ENCODE measurements at regions not wholly inside any gene's neighbourhood (a gene's known extent, or its start where the extent isn't known, plus 50 kb on each side); places are given as distances from the start of the nearest gene placed in this dataset.
"Not testable (repeated sequence)": the region's sequence is repeated elsewhere in the genome, so short reads cannot be mapped to it uniquely, and the experiment has no call there.

DNA sequence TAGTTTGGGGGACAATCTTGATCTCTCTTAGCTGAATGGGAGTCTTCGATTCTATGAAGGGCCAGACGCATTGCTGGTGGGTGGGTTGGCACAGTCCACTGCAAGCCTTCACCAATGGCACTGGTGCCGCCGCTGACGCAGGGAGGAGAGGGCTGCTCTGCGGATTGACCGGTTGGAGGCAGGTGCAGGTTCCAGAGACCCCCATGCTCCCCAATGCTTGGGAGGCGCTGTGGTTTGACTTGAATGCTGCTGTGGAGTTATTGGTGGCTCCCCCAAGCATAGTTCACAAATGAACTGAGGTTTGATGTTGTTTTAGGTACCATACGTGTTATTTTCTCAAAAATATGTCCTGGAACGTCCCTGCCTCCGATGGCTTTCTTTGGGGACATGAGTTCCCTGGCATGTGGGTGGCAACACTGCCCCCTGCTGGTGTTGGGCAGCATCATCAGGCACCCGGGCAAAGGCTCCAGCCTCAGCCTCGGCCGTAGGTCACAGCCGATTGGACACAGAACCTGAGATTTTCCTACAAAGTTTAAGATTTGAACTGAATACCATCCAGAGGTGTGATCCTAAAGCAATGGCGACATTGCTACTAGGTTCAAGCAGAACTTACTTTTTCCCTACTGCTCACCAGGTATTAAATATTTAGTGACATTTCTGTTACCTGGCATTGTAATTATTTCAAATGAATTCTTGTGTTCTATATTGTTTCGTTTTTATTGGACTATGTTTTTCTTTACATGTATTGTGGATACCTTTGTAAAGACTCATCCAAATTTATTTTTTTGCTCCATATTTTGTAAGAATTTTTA lies 95.5 kb downstream of the ANKRD10 start:
- no peaks in the 10 kb centered on the region for H3K36me3 Mint-ChIP-seq (ENCODE audit: low read depth)
- peaks cover 7% of the 10 kb centered on the region for H3K27me3 Mint-ChIP-seq (ENCODE audit: insufficient read depth)
- TF ChIP-seq, protein P1, sequence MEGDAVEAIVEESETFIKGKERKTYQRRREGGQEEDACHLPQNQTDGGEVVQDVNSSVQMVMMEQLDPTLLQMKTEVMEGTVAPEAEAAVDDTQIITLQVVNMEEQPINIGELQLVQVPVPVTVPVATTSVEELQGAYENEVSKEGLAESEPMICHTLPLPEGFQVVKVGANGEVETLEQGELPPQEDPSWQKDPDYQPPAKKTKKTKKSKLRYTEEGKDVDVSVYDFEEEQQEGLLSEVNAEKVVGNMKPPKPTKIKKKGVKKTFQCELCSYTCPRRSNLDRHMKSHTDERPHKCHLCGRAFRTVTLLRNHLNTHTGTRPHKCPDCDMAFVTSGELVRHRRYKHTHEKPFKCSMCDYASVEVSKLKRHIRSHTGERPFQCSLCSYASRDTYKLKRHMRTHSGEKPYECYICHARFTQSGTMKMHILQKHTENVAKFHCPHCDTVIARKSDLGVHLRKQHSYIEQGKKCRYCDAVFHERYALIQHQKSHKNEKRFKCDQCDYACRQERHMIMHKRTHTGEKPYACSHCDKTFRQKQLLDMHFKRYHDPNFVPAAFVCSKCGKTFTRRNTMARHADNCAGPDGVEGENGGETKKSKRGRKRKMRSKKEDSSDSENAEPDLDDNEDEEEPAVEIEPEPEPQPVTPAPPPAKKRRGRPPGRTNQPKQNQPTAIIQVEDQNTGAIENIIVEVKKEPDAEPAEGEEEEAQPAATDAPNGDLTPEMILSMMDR (IDR thresholded peaks at IDR 0.05) = peak; percentile 100
- peak; percentile 50 for DNase-seq
- H3K27ac Mint-ChIP-seq = no peak overlapping the region
- no peaks in the 10 kb centered on the region for H3K9me3 Mint-ChIP-seq
- peaks cover 7% of the 10 kb centered on the region for H3K4me1 Mint-ChIP-seq (ENCODE audit: low read depth)
- peak overlapping the region; percentile 24; the same call in 1 of the 2 replicates for H3K4me3 Mint-ChIP-seq

GRCh38 chr13:110820322-110820721 lies 94.5 kb downstream of the ANKRD10 start:
- H3K4me1 Mint-ChIP-seq (ENCODE audit: low read depth) = peaks cover 7% of the 10 kb centered on the region
- no peaks in the 10 kb centered on the region for H3K9me3 Mint-ChIP-seq
- H3K27me3 Mint-ChIP-seq (ENCODE audit: insufficient read depth) = peaks cover 5% of the 10 kb centered on the region
- H3K36me3 Mint-ChIP-seq (ENCODE audit: low read depth) = no peaks in the 10 kb centered on the region
- DNase-seq = no peak
- H3K4me3 Mint-ChIP-seq = no peak overlapping the region
- TF ChIP-seq, protein P1 (IDR thresholded peaks at IDR 0.05) = no peak
- H3K27ac Mint-ChIP-seq = no peak overlapping the region

- H3K27ac Mint-ChIP-seq; H3K36me3 Mint-ChIP-seq (ENCODE audit: low read depth); H3K9me3 Mint-ChIP-seq; DNase-seq; H3K27me3 Mint-ChIP-seq (ENCODE audit: insufficient read depth); H3K4me3 Mint-ChIP-seq; H3K4me1 Mint-ChIP-seq (ENCODE audit: low read depth): not testable (repeated sequence)
Observed at GRCh38 chr13:110821837-110822668, 92.8 kb downstream of the ANKRD10 start.

- Mint-ChIP-seq H3K27ac (no peak overlapping the region), H3K4me3 (no peak overlapping the region), H3K36me3 (ENCODE audit: low read depth) (no peaks in the 10 kb centered on the region), H3K9me3 (no peaks in the 10 kb centered on the region), H3K4me1 (ENCODE audit: low read depth) (peaks cover 7% of the 10 kb centered on the region), H3K27me3 (ENCODE audit: insufficient read depth) (peaks cover 10% of the 10 kb centered on the region; the same call in 1 of the 2 replicates)
- DNase-seq = no peak
- TF ChIP-seq, protein P1 (IDR thresholded peaks at IDR 0.05) = no peak
Observed at GRCh38 chr13:110822669-110822945, 92.3 kb downstream of the ANKRD10 start.

GRCh38 chr13:110824702-110825300 lies 90.1 kb downstream of the ANKRD10 start:
- Mint-ChIP-seq H3K27ac (no peak overlapping the region), H3K27me3 (ENCODE audit: insufficient read depth) (peaks cover 15% of the 10 kb centered on the region), H3K36me3 (ENCODE audit: low read depth) (no peaks in the 10 kb centered on the region), H3K4me3 (no peak overlapping the region), H3K9me3 (no peaks in the 10 kb centered on the region), H3K4me1 (ENCODE audit: low read depth) (no peaks in the 10 kb centered on the region)
- TF ChIP-seq, protein P1 (IDR thresholded peaks at IDR 0.05) = no peak
- DNase-seq = no peak

DNA sequence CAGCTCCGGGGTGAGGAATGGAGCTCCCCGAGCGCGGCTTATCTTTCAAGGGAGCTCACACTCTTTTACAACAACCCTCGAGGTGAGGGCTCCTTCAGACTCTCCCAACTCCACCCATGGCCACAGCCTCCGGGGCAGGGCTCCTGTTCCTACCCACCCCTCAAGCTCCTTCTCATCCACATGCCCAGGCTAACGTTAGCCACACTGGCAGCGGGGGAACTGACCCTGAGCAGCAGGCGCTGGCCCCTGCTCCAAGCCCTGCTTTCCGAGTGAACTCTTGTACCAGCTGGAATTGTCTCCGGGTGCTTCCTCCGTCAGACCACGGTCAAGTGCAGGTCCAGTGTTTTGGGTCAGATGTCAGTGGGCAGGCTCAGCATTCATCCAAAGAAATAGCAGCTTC lies 89.4 kb downstream of the ANKRD10 start:
- Mint-ChIP-seq H3K27ac (no peak overlapping the region), H3K27me3 (ENCODE audit: insufficient read depth) (peaks cover 17% of the 10 kb centered on the region), H3K4me1 (ENCODE audit: low read depth) (no peaks in the 10 kb centered on the region), H3K9me3 (no peaks in the 10 kb centered on the region), H3K36me3 (ENCODE audit: low read depth) (no peaks in the 10 kb centered on the region), H3K4me3 (no peak overlapping the region)
- TF ChIP-seq, protein P1 (IDR thresholded peaks at IDR 0.05) = no peak
- no peak for DNase-seq
